Osteocyte (in vitro differentiated cells): ENCODE measurements at regions not wholly inside any gene's neighbourhood (a gene's known extent, or its start where the extent isn't known, plus 50 kb on each side); places are given as distances from the start of the nearest gene placed in this dataset.
"Not testable (repeated sequence)": the region's sequence is repeated elsewhere in the genome, so short reads cannot be mapped to it uniquely, and the experiment has no call there.

Source experiments
- DNase-seq: peaks from one replicate; pipeline ENCODE4 v3.0.0; 2021; ENCODE audit warnings: mixed read lengths; ENCODE audit not compliant: unreplicated experiment; ENCODE audit errors: extremely low spot score
- H3K27ac Mint-ChIP-seq: one replicate; pipeline ENCODE4 v1.8.0; 2021; ENCODE audit warnings: mild to moderate bottlenecking, mixed read lengths; ENCODE audit not compliant: unreplicated experiment
- H3K27me3 Mint-ChIP-seq: one replicate; pipeline ENCODE4 v1.8.0; 2021; ENCODE audit warnings: mixed read lengths; ENCODE audit not compliant: unreplicated experiment
- H3K36me3 Mint-ChIP-seq: one replicate; pipeline ENCODE4 v1.8.0; 2021; ENCODE audit warnings: mixed read lengths; ENCODE audit not compliant: unreplicated experiment
- H3K4me1 Mint-ChIP-seq: one replicate; pipeline ENCODE4 v1.8.0; 2021; ENCODE audit warnings: mixed read lengths; ENCODE audit not compliant: unreplicated experiment
- H3K4me3 Mint-ChIP-seq: one replicate; pipeline ENCODE4 v1.8.0; 2021; ENCODE audit warnings: mild to moderate bottlenecking, moderate library complexity, mixed read lengths; ENCODE audit not compliant: unreplicated experiment
- H3K9me3 Mint-ChIP-seq: one replicate; pipeline ENCODE4 v1.8.0; 2021; ENCODE audit warnings: mixed read lengths; ENCODE audit not compliant: unreplicated experiment
- CTCF ChIP-seq: fragments of 200-600 bp; sonication (generic); IDR thresholded peaks from 2 replicates; pipeline ENCODE4 v1.5.0; 2021; ENCODE audit warnings: antibody characterized with exemption, mild to moderate bottlenecking, moderate library complexity

- not testable (repeated sequence) for DNase-seq, H3K9me3 Mint-ChIP-seq, H3K27me3 Mint-ChIP-seq, H3K27ac Mint-ChIP-seq, H3K4me3 Mint-ChIP-seq, H3K4me1 Mint-ChIP-seq, H3K36me3 Mint-ChIP-seq
- TF ChIP-seq CTCF, result peak; percentile 76
These were observed 100.8 kb downstream of the ALG10 start for GRCh38 chr12:34123092-34123491.

- no peak overlapping the region for H3K4me3 Mint-ChIP-seq
- no peaks in the 10 kb centered on the region for H3K36me3 Mint-ChIP-seq
- H3K27ac Mint-ChIP-seq, result no peak overlapping the region
- TF ChIP-seq CTCF, result no peak
- no peaks in the 10 kb centered on the region for H3K4me1 Mint-ChIP-seq
- H3K9me3 Mint-ChIP-seq, result peaks cover 16% of the 10 kb centered on the region
- H3K27me3 Mint-ChIP-seq, result no peaks in the 10 kb centered on the region
- DNase-seq, result no peak
These were observed 102.3 kb downstream of the ALG10 start for GRCh38 chr12:34124608-34125007.

- no peak for DNase-seq
- H3K9me3 Mint-ChIP-seq, result peaks cover 22% of the 10 kb centered on the region
These were observed 103.9 kb downstream of the ALG10 start for GRCh38 chr12:34126239-34126641.

GRCh38 chr12:34126805-34127204, 104.5 kb downstream of the ALG10 start:
- Mint-ChIP-seq H3K36me3 (no peaks in the 10 kb centered on the region), H3K4me1 (no peaks in the 10 kb centered on the region), H3K4me3 (no peak overlapping the region), H3K27me3 (no peaks in the 10 kb centered on the region), H3K9me3 (peaks cover 26% of the 10 kb centered on the region), H3K27ac (no peak overlapping the region)
- TF ChIP-seq CTCF, result no peak
- no peak for DNase-seq

More at GRCh38 chr12:34126239-34126641, 103.9 kb downstream of the ALG10 start:
- H3K4me1 Mint-ChIP-seq, result no peaks in the 10 kb centered on the region
- no peaks in the 10 kb centered on the region for H3K27me3 Mint-ChIP-seq
- TF ChIP-seq CTCF, result no peak
- no peaks in the 10 kb centered on the region for H3K36me3 Mint-ChIP-seq
- H3K4me3 Mint-ChIP-seq, result no peak overlapping the region
- no peak overlapping the region for H3K27ac Mint-ChIP-seq

GRCh38 chr12:34127379-34127778, 105.1 kb downstream of the ALG10 start:
- not testable (repeated sequence) for DNase-seq, H3K27me3 Mint-ChIP-seq, H3K4me1 Mint-ChIP-seq, H3K27ac Mint-ChIP-seq, H3K36me3 Mint-ChIP-seq, H3K4me3 Mint-ChIP-seq
- peaks cover 30% of the 10 kb centered on the region for H3K9me3 Mint-ChIP-seq

- H3K27ac Mint-ChIP-seq, result no peak overlapping the region
- no peak overlapping the region for H3K4me3 Mint-ChIP-seq
- H3K9me3 Mint-ChIP-seq, result peaks cover 23% of the 10 kb centered on the region
- no peaks in the 10 kb centered on the region for H3K27me3 Mint-ChIP-seq
- no peaks in the 10 kb centered on the region for H3K36me3 Mint-ChIP-seq
- no peak for TF ChIP-seq CTCF
- no peaks in the 10 kb centered on the region for H3K4me1 Mint-ChIP-seq
- DNase-seq, result no peak
These were observed 120.1 kb downstream of the ALG10 start for GRCh38 chr12:34142430-34142829.
